ENCODE measurements at regions not wholly inside any gene's neighbourhood (a gene's known extent, or its start where the extent isn't known, plus 50 kb on each side); places are given as distances from the start of the nearest gene placed in this dataset.

- no peak for DNase-seq (ENCODE audit: low spot score)
Observed at GRCh38 chr5:60185231-60186099, 291.9 kb upstream of the PDE4D start.

- no peak for DNase-seq (ENCODE audit: low spot score)
Observed at GRCh38 chr5:60184606-60185005, 291.1 kb upstream of the PDE4D start.

- DNase-seq (ENCODE audit: low spot score) = no peak
Observed at GRCh38 chr5:60183881-60184280, 290.4 kb upstream of the PDE4D start.

- no peak for DNase-seq (ENCODE audit: low spot score)
Observed at GRCh38 chr5:60178101-60178500, 284.6 kb upstream of the PDE4D start.

DNA sequence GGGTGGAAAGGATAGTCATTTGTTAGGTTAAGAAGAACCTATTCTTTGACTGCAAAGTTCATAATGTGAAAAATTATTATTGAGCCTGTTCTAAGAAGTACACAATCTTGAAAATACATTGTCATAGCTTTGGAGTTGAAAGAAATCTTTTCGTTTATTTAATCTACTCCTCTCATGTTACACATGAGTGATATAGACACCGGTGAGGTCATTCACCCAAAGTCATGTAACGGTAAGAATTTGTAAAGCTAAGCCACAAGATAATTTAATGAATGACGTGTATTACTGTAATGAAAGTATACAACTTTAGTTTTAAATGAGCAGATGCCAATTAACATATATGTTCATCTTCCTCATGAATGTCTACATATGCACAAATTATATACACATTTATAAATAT, 284.1 kb upstream of the PDE4D start:
- no peak for DNase-seq (ENCODE audit: low spot score)

DNA sequence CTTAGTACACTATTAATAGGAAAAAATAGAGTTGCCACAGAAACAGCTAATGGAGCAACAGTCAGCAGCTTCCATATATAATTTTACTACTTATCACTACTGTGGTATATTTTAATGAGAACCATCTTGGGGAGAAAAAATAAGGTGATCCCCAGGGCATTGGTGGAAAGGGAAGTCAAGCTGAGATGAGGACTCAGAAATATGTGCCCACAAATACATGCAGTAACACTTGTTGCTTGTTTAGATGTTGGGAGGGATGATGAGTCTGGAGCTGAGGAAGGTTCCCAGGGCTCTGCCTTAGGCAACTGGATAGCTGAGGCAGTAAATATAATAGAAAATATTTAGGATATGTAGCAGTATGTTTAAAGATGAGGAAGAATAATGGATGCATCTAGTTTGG, 280.1 kb upstream of the PDE4D start:
- DNase-seq (ENCODE audit: low spot score) = no peak

- DNase-seq (ENCODE audit: low spot score) = no peak
Observed at GRCh38 chr5:60163762-60164161, 270.2 kb upstream of the PDE4D start.

- no peak for DNase-seq (ENCODE audit: low spot score)
Observed at GRCh38 chr5:60162441-60162840, 268.9 kb upstream of the PDE4D start.

GRCh38 chr5:60161340-60161934, 267.9 kb upstream of the PDE4D start:
- peak; percentile 6 for DNase-seq (ENCODE audit: low spot score)

- no peak for DNase-seq (ENCODE audit: low spot score)
Observed at GRCh38 chr5:60149081-60149480, 255.6 kb upstream of the PDE4D start.

- no peak for DNase-seq (ENCODE audit: low spot score)
Observed at GRCh38 chr5:60148366-60148765, 254.8 kb upstream of the PDE4D start.

- DNase-seq (ENCODE audit: low spot score) = no peak
Observed at GRCh38 chr5:60147791-60148190, 254.3 kb upstream of the PDE4D start.

DNA sequence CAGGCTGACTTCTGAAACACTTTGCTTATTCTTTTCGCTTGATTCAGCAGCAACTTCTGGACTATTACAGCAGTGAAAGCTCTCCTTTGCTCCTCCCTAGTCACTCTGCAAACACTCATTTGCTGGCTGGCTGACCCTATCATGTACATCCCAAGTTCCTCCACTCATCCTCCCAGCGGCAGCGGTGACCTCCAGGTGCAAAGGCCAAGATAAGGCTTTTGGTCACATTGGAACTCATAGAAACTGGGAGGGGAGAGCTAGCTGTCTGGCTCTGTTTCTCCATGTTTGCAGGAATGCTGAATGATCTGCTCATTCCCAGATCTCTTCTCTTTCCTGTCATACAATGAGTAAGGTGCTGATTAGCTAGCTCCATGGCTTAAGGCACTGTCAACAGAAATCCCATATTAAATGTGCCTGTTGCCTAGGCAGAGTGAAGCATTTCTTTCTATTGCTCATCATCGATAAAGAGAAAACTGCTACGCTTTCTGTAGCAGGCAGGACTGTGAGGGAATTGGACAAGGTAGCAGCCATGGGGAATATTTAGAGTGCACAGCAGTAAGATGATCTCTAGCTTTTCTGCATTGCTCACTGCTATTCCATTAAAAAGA, 250.5 kb upstream of the PDE4D start:
- no peak for DNase-seq (ENCODE audit: low spot score)

- DNase-seq (ENCODE audit: low spot score) = no peak
Observed at GRCh38 chr5:60141119-60141518, 247.6 kb upstream of the PDE4D start.

- no peak for DNase-seq (ENCODE audit: low spot score)
Observed at GRCh38 chr5:60136841-60137240, 243.3 kb upstream of the PDE4D start.

DNA sequence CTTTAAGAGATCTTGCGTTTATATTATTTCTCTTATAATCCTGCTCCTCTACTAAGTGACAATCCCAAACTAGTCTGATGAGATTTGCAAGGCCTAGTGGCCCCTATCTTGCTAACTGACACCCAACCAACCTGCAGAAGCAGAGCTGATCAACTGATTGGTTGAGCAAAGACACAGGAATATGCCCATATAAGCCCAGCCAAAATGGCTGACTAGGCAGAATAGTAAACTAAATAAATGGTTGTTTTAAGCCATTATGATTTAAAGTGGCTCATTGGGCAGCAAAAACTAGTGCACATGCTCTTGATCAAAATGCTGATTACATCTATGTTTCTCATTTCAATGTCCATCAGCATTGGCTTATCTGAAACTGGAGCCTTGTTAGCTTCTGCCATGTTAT, 238.0 kb upstream of the PDE4D start:
- DNase-seq (ENCODE audit: low spot score) = no peak

DNA sequence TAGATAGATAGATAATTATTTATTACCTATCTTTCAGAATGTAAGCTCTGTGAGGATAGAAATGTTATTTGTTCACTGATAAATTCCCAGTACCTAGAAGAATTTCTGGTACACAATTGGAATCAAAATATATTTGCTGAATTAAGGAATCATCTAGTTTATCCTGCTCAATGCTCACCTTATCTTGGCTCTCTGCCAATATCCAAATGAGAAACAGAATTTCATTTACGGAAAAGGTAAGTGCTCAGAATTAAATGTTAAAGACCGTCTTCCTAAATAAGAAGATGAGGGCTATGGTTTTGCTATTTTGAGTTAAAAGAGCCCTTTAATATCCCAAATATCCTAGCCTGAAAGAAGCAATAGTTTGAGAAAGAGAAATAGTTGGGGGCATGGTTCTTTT, 232.1 kb upstream of the PDE4D start:
- no peak for DNase-seq (ENCODE audit: low spot score)

DNA sequence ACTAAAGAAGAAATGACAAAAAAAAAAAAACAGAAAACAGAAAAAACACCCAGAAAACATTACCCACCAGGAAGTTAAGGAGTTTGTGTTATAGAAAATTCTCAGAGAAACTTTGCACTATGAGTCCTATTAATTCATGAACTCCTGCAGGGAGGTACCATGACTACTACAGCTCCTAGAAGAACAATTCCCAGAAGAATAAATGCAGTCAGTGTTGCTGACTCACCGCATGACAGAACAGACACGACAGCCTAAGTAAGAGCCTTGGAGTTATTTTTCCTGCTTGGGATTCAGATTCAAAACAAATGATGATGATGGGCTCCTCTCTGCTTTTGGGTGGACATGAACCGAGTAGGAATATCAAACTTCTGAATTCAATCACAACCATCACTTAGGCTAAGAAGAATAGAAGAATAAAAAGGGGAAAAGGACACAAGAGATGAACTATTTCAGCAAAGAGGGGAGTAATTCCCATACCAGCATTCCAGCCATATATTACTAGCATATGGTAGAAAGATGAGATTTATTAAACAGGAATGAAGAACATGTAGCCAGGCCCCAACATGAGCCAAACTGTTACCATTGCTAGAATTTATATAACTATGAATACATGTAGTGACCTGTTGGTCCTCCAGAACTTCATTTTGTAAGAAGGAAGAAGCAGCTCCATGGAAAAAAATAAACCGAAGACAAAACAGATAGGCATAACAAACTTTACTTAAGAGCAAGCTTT, 209.6 kb upstream of the PDE4D start:
- no peak for DNase-seq (ENCODE audit: low spot score)

GRCh38 chr5:60101573-60101972, 208.0 kb upstream of the PDE4D start:
- DNase-seq (ENCODE audit: low spot score) = no peak

GRCh38 chr5:60092671-60093422, 199.3 kb upstream of the PDE4D start:
- no peak for DNase-seq (ENCODE audit: low spot score)

DNA sequence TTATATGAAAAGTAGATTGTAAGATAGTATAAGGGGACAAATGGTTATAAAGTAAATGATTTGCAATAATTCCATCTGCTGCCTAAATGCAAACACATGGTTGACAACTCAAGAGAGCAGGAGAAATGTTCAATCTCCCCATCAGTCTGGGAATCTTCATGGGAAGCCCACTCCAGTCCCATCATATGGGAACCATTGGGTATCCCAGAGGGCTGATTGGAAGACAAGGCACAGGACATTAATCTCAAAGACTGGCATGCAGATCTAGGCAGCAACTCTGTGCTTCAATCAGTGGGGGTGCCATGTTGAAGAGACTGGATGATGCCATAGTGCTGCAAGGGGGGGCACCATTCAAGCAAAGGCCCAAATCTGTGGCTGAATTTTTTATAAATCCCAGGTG, 193.1 kb upstream of the PDE4D start:
- DNase-seq (ENCODE audit: low spot score) = no peak

DNA sequence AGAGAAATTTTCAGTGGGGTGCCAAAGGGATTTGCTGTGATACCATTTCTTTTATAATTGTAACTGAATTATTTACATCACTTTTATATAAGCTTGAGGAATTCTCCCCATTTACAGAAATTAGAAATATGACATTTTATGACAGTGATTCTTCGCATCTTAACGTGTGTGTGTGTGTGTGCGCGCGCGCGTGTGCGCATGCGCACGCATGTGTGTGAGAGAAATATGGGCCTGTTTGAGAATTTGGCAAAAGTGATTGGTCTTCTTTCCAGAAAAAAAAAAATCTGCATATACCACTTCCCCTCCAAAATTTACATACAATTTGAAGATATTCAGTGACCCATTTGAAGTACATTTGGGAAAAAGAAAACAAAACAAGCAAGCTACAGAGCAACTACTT, 190.7 kb upstream of the PDE4D start:
- no peak for DNase-seq (ENCODE audit: low spot score)
